Medulla oblongata (tissue), 1 donor: ENCODE measurements at regions not wholly inside any gene's neighbourhood (a gene's known extent, or its start where the extent isn't known, plus 50 kb on each side); places are given as distances from the start of the nearest gene placed in this dataset.
A peak's percentile ranks its signal among the peaks of the same experiment; 100 is the strongest.

Experiments used
- DNase-seq: peaks from one replicate; pipeline ENCODE4 v3.0.0-alpha.2; 2015; ENCODE audit errors: extremely low spot score

- DNase-seq: no peak
Measured at GRCh38 chr14:81834308-81834707, 300.7 kb upstream of the SEL1L start.

- DNase-seq: no peak
Measured at GRCh38 chr14:81837304-81837703, 303.7 kb upstream of the SEL1L start.

GRCh38 chr14:81839056-81839455 is 305.4 kb upstream of the SEL1L start:
- no peak for DNase-seq

- DNase-seq: no peak
Measured at GRCh38 chr14:81841346-81841745, 307.7 kb upstream of the SEL1L start.

GRCh38 chr14:81849714-81850113 is 316.1 kb upstream of the SEL1L start:
- no peak for DNase-seq

GRCh38 chr14:81855007-81855406 is 321.4 kb upstream of the SEL1L start:
- DNase-seq: no peak

GRCh38 chr14:81859046-81859445 is 325.4 kb upstream of the SEL1L start:
- no peak for DNase-seq

- no peak for DNase-seq
Measured at GRCh38 chr14:81868172-81868571, 334.5 kb upstream of the SEL1L start.

GRCh38 chr14:81871706-81872105 is 338.1 kb upstream of the SEL1L start:
- no peak for DNase-seq

- no peak for DNase-seq
Measured at GRCh38 chr14:81884382-81884781, 350.7 kb upstream of the SEL1L start.

GRCh38 chr14:81886588-81886987 is 352.9 kb upstream of the SEL1L start:
- DNase-seq: no peak

- no peak for DNase-seq
Measured at GRCh38 chr14:81889529-81889928, 355.9 kb upstream of the SEL1L start.

- DNase-seq: no peak
Measured at GRCh38 chr14:81890020-81890419, 356.4 kb upstream of the SEL1L start.

GRCh38 chr14:81903477-81903876 is 369.8 kb upstream of the SEL1L start:
- DNase-seq: no peak

- DNase-seq: peak; percentile 40
Measured at GRCh38 chr14:81927070-81927469, 393.4 kb upstream of the SEL1L start.

GRCh38 chr14:81931828-81932227 is 398.2 kb upstream of the SEL1L start:
- no peak for DNase-seq

- DNase-seq: no peak
Measured at GRCh38 chr14:81936348-81936747, 402.7 kb upstream of the SEL1L start.

GRCh38 chr14:81936902-81937301 is 403.2 kb upstream of the SEL1L start:
- no peak for DNase-seq

GRCh38 chr14:81938341-81938740 is 404.7 kb upstream of the SEL1L start:
- DNase-seq: no peak

- DNase-seq: no peak
Measured at GRCh38 chr14:81940651-81941050, 407.0 kb upstream of the SEL1L start.

- no peak for DNase-seq
Measured at GRCh38 chr14:81942071-81942470, 408.4 kb upstream of the SEL1L start.

GRCh38 chr14:81946375-81946774 is 412.7 kb upstream of the SEL1L start:
- DNase-seq: no peak

GRCh38 chr14:81946834-81947798 is 413.5 kb upstream of the SEL1L start:
- DNase-seq: peak; percentile 67

- no peak for DNase-seq
Measured at GRCh38 chr14:81952917-81953316, 419.3 kb upstream of the SEL1L start.
